ENCODE measurements at regions not wholly inside any gene's neighbourhood (a gene's known extent, or its start where the extent isn't known, plus 50 kb on each side); places are given as distances from the start of the nearest gene placed in this dataset.

DNA sequence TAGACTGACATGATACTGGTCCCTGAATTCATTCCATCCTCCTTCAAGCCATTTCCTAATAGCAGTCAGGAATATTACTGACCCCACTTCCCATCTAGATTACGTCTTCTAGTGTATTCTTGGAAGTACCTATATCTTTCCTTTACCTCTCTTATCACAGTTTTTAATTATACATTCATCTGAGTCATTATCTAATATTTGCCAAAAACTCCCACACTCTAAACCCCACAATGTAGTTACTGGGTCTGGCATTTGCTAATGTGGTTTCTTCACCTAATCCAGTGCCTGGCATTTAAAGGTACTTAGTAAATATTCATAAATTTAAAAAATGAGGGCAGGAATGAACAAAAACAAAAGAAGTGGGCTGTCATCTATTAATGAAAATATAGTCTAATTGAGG lies 441.8 kb upstream of the SETBP1 start:
- TF ChIP-seq REST (IDR thresholded peaks at IDR 0.05; ENCODE audit: insufficient read depth in 1 of 2, low read depth in 2 of 2, low read length in 2 of 2), result no peak
- TF ChIP-seq TAF1 (IDR thresholded peaks at IDR 0.05; ENCODE audit: borderline replicate concordance, insufficient read depth, low read length), result no peak
- TF ChIP-seq POLR2AphosphoS5 (IDR thresholded peaks at IDR 0.05; ENCODE audit: low read depth, low read length), result no peak

Data from PFSK-1 (cell line).